ENCODE measurements at regions not wholly inside any gene's neighbourhood (a gene's known extent, or its start where the extent isn't known, plus 50 kb on each side); places are given as distances from the start of the nearest gene placed in this dataset.
"Not testable (repeated sequence)": the region's sequence is repeated elsewhere in the genome, so short reads cannot be mapped to it uniquely, and the experiment has no call there.

DNA sequence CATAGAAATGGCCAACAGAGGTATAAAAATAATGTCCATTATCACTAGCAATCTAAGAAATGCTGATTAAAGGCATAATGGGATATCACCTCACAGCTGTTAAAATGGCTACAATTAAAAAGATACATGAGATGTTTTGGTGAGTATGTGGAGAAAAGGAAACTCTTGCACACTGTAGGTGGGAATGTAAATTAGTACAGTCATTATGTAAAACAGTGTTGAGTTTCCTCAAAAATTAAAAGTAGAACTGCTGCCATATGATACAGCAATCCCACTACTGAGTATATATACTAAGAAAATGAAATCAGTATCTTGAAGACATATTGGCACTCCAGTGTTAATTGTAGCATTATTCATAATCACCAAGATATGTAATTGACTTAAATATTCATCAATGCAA, 982.2 kb upstream of the EPHA6 start:
- no peak overlapping the region for H3K4me2 ChIP-seq (ENCODE audit: low read length)
- TF ChIP-seq RAD21 (conservative IDR thresholded peaks at IDR 0.05), result no peak
- no peak for TF ChIP-seq SMC3 (conservative IDR thresholded peaks at IDR 0.05; ENCODE audit: poor library complexity)
- no peak for TF ChIP-seq POLR2AphosphoS5 (IDR thresholded peaks at IDR 0.05)
- no peak for TF ChIP-seq EZH2 (IDR thresholded peaks at IDR 0.05; ENCODE audit: borderline replicate concordance, insufficient read depth, low read length, poor library complexity, severe bottlenecking)
- TF ChIP-seq, protein P1, sequence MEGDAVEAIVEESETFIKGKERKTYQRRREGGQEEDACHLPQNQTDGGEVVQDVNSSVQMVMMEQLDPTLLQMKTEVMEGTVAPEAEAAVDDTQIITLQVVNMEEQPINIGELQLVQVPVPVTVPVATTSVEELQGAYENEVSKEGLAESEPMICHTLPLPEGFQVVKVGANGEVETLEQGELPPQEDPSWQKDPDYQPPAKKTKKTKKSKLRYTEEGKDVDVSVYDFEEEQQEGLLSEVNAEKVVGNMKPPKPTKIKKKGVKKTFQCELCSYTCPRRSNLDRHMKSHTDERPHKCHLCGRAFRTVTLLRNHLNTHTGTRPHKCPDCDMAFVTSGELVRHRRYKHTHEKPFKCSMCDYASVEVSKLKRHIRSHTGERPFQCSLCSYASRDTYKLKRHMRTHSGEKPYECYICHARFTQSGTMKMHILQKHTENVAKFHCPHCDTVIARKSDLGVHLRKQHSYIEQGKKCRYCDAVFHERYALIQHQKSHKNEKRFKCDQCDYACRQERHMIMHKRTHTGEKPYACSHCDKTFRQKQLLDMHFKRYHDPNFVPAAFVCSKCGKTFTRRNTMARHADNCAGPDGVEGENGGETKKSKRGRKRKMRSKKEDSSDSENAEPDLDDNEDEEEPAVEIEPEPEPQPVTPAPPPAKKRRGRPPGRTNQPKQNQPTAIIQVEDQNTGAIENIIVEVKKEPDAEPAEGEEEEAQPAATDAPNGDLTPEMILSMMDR (IDR thresholded peaks at IDR 0.05; ENCODE audit: poor library complexity, severe bottlenecking), result no peak
- H3K4me3 ChIP-seq (ENCODE audit: low read length), result no peak overlapping the region
- H3K27ac ChIP-seq (ENCODE audit: low read length), result no peak overlapping the region
- no peaks in the 10 kb centered on the region for H3K9me2 ChIP-seq (ENCODE audit: insufficient read depth, low read length)
- no peaks in the 10 kb centered on the region for H3F3A ChIP-seq (ENCODE audit: insufficient read depth, low read length, poor library complexity, severe bottlenecking)
- no peaks in the 10 kb centered on the region for H4K20me1 ChIP-seq (ENCODE audit: insufficient read depth)
- H3K27me3 ChIP-seq (ENCODE audit: insufficient read depth, low read depth, low read length), result no peaks in the 10 kb centered on the region
- no peaks in the 10 kb centered on the region for H3K9me3 ChIP-seq (ENCODE audit: low read length)
- no peaks in the 10 kb centered on the region for H3K36me3 ChIP-seq (ENCODE audit: insufficient read depth, low read length)
- H3K79me2 ChIP-seq (replicated peaks; ENCODE audit: insufficient read depth, low read length), result no peaks in the 10 kb centered on the region
- no peak overlapping the region for H2AFZ ChIP-seq (ENCODE audit: low read depth, low read length)
- H3K9ac ChIP-seq (ENCODE audit: low read length), result no peak overlapping the region

DNA sequence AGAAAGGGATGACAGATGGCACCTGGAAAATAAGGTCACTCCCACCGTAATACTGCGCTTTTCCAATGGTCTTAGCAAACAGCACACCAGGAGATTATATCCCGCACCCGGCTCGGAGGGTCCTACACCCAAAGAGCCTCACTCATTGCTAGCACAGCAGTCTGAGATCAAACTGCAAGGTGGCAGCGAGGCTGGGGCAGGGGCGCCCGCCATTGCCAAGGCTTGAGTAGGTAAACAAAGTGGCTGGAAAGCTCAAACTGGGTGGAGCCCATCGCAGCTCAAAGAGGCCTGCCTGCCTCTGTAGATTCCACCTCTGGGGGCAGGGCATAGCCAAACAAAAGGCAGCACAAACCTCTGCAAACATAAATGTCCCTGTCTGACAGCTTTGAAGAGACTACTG, 953.8 kb upstream of the EPHA6 start:
- not testable (repeated sequence) for H3K9me3 ChIP-seq (ENCODE audit: low read length); H3K4me2 ChIP-seq (ENCODE audit: low read length); H3K27ac ChIP-seq (ENCODE audit: low read length); H3K27me3 ChIP-seq (ENCODE audit: insufficient read depth, low read depth, low read length); H2AFZ ChIP-seq (ENCODE audit: low read depth, low read length); H3K9me2 ChIP-seq (ENCODE audit: insufficient read depth, low read length); H3K79me2 ChIP-seq (replicated peaks; ENCODE audit: insufficient read depth, low read length); H3K4me3 ChIP-seq (ENCODE audit: low read length); H3K36me3 ChIP-seq (ENCODE audit: insufficient read depth, low read length); H3F3A ChIP-seq (ENCODE audit: insufficient read depth, low read length, poor library complexity, severe bottlenecking); H4K20me1 ChIP-seq (ENCODE audit: insufficient read depth); H3K9ac ChIP-seq (ENCODE audit: low read length)

DNA sequence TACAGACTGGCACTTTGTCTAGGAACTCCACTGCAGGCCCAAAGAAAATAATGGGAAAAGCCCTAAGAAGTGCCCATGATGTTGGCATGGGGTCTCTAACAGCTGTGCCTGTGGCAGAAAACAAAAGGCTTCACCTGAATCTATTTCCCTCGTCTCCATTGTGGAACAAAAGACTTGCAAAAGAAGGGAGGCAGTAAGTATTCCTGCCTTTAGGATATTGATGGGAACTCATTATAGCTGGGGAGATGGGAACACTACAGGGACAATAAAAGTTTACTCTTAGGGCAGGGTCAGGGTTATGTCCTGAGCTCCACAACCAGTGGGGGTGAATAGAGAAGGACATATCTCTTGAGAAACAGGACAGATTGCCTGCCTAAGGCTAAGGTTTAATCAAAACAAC, 930.6 kb upstream of the EPHA6 start:
- no peaks in the 10 kb centered on the region for H3K9me2 ChIP-seq (ENCODE audit: insufficient read depth, low read length)
- TF ChIP-seq EZH2 (IDR thresholded peaks at IDR 0.05; ENCODE audit: borderline replicate concordance, insufficient read depth, low read length, poor library complexity, severe bottlenecking), result no peak
- no peak for TF ChIP-seq POLR2AphosphoS5 (IDR thresholded peaks at IDR 0.05)
- no peak for TF ChIP-seq EP300 (conservative IDR thresholded peaks at IDR 0.05; ENCODE audit: poor library complexity, severe bottlenecking)
- no peak for TF ChIP-seq RAD21 (conservative IDR thresholded peaks at IDR 0.05)
- no peak for TF ChIP-seq SMC3 (conservative IDR thresholded peaks at IDR 0.05; ENCODE audit: poor library complexity)
- TF ChIP-seq, protein P1 (IDR thresholded peaks at IDR 0.05; ENCODE audit: poor library complexity, severe bottlenecking), result no peak
- TF ChIP-seq TAF1 (IDR thresholded peaks at IDR 0.05; ENCODE audit: low read depth), result no peak
- TF ChIP-seq, protein P2, sequence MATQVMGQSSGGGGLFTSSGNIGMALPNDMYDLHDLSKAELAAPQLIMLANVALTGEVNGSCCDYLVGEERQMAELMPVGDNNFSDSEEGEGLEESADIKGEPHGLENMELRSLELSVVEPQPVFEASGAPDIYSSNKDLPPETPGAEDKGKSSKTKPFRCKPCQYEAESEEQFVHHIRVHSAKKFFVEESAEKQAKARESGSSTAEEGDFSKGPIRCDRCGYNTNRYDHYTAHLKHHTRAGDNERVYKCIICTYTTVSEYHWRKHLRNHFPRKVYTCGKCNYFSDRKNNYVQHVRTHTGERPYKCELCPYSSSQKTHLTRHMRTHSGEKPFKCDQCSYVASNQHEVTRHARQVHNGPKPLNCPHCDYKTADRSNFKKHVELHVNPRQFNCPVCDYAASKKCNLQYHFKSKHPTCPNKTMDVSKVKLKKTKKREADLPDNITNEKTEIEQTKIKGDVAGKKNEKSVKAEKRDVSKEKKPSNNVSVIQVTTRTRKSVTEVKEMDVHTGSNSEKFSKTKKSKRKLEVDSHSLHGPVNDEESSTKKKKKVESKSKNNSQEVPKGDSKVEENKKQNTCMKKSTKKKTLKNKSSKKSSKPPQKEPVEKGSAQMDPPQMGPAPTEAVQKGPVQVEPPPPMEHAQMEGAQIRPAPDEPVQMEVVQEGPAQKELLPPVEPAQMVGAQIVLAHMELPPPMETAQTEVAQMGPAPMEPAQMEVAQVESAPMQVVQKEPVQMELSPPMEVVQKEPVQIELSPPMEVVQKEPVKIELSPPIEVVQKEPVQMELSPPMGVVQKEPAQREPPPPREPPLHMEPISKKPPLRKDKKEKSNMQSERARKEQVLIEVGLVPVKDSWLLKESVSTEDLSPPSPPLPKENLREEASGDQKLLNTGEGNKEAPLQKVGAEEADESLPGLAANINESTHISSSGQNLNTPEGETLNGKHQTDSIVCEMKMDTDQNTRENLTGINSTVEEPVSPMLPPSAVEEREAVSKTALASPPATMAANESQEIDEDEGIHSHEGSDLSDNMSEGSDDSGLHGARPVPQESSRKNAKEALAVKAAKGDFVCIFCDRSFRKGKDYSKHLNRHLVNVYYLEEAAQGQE (IDR thresholded peaks at IDR 0.05; ENCODE audit: borderline replicate concordance), result no peak
- TF ChIP-seq MXI1 (conservative IDR thresholded peaks at IDR 0.05; ENCODE audit: poor library complexity, severe bottlenecking), result no peak

More for the DNA sequence above, 930.6 kb upstream of the EPHA6 start:
- Histone ChIP-seq H3K27ac (ENCODE audit: low read length) (no peak overlapping the region), H2AFZ (ENCODE audit: low read depth, low read length) (no peak overlapping the region), H3K36me3 (ENCODE audit: insufficient read depth, low read length) (no peaks in the 10 kb centered on the region), H3K9ac (ENCODE audit: low read length) (no peak overlapping the region), H3K4me2 (ENCODE audit: low read length) (no peak overlapping the region), H3K79me2 (replicated peaks; ENCODE audit: insufficient read depth, low read length) (no peaks in the 10 kb centered on the region), H3K9me3 (ENCODE audit: low read length) (no peaks in the 10 kb centered on the region), H4K20me1 (ENCODE audit: insufficient read depth) (no peaks in the 10 kb centered on the region), H3F3A (ENCODE audit: insufficient read depth, low read length, poor library complexity, severe bottlenecking) (no peaks in the 10 kb centered on the region), H3K27me3 (ENCODE audit: insufficient read depth, low read depth, low read length) (no peaks in the 10 kb centered on the region), H3K4me3 (ENCODE audit: low read length) (no peak overlapping the region)
